HG03175 (cell line): ENCODE measurements at regions not wholly inside any gene's neighbourhood (a gene's known extent, or its start where the extent isn't known, plus 50 kb on each side); places are given as distances from the start of the nearest gene placed in this dataset.

Source experiments
- ATAC-seq: cut with Tn5 transposase; IDR thresholded peaks from one replicate; pipeline ENCODE4 v1.9.1; 2021; ENCODE audit warnings: mild to moderate bottlenecking, moderate library complexity; ENCODE audit not compliant: unreplicated experiment

- no peak for ATAC-seq
Measured at GRCh38 chr6:87815449-87815848, 113.4 kb upstream of the AKIRIN2 start.

DNA sequence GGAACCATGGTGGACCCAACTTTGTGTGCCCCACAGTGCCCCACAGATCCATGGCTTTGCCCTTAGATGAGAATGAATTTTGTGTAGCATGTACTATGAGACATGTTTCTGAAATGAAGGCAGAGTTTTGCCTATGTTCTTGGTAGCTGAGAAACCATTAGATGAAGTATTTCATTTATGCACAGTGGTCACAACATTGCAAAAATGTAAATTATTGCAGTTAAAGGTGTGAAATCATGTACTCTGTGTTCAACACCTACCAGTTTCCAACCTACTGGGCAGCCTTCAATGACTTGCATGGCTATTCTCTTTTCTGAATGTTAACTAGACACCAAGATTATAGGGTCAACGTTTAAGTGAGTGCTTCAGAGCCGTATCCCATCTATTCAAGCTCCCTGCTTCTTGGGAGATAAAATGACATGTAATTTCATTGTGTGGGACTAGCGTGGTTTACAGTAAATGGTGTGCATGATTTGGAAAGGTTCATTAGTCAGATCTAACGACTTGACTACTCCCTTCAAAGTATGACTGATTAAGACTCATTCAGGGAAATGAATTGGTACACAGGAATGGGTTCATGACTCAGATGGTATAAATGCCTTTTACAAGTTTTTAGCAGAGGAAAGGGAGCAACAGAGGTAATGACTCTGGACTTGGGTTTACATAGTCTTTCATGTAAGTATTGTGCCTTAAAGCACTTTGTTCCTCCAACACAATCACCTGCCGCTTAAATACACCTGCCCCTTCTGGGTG lies 106.1 kb upstream of the AKIRIN2 start:
- ATAC-seq: no peak

DNA sequence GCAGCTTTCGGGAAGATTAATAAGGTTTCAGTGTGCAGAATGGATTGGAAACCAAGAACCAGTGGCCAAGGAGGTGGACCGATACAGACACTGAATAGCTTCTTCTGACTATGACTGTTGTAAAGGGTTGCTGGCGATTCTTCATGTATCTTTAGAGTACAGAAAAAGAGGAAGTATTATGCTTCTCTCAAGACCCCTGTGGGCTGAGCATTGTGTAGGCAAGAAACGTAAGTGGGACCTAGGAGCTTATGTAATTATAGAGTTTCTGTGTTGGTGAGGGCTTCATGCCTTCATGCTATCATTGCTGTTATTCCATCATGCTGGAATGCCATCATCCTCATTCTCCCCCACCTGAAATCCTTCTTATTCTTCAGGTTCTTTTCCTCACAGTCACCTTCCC lies 105.4 kb upstream of the AKIRIN2 start:
- ATAC-seq: peak; percentile 86

- no peak for ATAC-seq
Measured at GRCh38 chr6:87806635-87807034, 104.6 kb upstream of the AKIRIN2 start.

GRCh38 chr6:87806099-87806498 lies 104.1 kb upstream of the AKIRIN2 start:
- ATAC-seq: no peak

DNA sequence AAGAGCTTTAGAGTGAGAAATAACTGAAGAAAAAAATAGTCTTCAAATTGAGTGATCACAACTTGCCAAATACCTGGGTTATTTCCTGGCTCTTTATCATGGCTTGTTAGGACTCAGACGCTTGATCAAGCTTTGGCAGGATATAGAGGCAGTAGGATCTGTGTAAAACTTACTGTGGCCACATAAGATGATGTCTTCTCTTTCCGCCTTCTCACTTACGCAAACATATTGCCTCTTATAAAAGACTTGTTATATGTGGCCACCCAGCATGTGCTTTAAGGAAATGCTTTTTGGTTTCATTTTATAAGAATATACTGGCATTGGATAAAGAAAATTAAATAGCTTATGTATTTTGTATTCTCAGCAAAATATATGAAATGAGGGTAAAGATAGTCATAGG lies 101.8 kb upstream of the AKIRIN2 start:
- ATAC-seq: no peak

DNA sequence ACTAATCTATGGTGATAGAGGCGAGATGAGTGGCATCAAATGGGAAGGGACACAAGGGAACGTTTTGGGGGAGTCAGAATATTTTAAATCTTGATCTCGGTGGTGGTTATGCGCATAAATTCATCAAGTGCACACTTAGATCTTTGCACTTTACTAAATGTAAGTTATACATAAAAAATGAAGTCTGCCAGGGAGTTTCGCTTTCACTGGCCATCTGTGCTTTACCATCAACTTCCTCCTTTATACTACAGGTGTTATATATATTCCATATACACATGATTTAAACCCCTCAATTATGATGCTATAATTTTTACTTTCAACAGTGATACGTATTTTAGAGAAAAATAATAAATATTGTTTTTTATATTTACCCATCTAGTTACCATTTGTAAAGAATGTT lies 97.6 kb upstream of the AKIRIN2 start:
- ATAC-seq: peak; percentile 49

DNA sequence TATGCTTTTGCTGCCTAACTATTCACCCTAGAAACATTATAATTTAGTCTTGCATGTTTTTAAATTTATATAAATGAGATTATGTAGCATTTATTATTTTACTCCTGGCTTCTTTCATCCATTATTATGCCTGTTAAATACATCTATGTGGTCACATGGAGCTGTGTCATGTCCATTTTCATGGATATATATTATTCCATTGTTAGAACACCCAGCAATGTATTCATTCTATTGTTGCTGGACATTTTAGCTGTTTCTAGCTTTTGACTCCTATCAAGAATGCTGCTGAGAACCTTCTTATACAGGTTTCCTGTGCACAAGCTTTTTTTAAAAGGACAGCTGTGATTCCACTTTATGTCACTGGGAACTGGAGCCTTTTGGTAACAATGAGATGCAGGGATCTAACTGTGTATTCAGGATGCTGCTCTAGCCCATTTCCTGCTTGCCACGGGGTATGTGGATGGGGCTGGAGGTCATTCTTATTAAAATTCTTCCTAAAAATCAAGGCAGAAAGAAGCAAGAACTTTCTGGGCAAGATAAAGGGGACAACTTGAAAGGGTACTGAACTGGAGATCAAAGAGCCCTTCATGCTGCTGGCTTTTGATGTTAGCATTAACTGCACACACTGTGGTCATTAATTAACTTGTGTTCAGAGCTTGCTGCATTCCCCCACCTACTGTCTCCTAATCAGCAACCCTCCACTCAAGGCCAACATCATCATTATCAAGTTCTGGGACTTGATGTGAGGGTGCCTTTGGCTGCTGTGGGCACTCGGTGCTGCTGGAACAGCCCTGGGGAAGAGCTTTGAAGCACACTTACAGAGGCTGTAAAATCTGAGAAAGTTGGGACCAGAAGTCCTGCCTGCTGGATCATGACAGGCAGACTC lies 96.6 kb upstream of the AKIRIN2 start:
- no peak for ATAC-seq

- ATAC-seq: no peak
Measured at GRCh38 chr6:87794922-87795885, 93.2 kb upstream of the AKIRIN2 start.

DNA sequence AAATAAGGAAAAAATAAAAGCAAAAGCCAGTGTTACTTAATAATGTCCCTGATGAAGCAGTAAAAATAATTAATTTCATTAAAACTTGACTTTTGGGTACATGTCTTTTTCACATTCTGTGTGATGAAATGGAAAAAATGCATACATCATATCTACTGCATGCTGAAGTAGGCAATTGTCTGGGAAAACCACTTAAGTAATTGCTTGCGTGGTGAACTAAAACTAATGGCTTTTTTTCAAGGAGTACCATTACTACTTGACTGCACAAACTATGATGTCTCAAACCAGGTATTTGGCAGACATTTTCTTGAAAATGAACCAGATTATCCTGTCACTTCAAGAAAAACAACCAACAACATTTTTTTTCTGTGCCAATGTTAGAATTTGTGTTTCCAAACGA lies 91.3 kb upstream of the AKIRIN2 start:
- no peak for ATAC-seq

DNA sequence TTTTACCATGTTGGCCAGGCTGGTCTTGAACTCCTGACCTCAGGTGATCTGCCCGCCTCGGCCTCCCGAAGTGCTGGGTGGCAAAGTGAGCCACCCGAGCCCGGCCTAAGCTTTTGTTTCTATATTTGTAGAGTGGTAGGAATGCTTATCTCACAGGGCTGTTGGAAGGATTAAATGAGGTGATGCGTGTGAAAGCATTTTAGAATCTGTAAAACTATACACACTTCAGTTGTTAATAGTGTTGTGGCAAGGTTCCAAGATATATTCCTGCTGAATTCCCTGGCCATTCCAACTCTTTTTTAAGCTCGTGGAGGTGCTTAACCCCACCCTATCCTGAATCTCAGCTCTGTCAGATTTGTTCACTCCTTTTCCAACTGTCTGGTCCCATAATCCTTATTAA lies 89.9 kb upstream of the AKIRIN2 start:
- ATAC-seq: no peak

DNA sequence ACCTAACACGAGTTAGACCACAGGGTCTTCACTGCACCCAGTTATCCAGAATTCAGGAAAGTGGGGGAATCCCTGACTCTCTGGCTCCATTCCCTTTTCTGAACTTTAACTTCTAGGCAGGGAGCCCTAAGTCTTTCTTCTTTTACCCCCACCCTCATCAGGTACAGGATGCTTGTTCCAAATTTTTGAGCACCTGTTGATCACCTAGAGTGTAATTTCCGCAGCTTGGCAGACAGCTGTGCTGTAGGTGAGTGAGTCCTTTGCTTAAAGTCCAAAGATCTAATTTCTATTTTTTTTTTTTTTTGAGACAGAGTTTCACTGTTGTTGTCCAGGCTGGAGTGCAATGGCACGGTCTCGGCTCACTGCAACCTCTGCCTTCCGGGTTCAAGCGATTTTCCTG lies 89.5 kb upstream of the AKIRIN2 start:
- ATAC-seq: no peak

- no peak for ATAC-seq
Measured at GRCh38 chr6:87791029-87791428, 89.0 kb upstream of the AKIRIN2 start.

DNA sequence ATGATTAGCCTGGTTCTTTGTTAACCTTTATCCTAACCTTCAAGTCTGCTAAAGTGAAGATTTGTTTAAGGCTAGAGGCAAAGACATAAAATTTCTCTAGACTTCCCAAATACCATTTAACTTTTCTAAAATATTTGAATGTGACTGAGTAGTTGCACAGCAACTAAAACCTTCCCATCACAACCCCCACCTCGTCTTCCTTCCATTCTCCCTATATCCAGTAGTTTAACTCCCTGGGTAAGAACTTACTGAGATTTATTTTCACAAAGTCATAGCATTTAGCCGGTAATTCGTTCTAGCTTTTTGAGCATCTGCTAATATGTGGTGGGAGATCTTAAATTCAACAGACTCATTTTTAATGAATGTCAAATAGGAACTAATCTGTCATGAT lies 87.9 kb upstream of the AKIRIN2 start:
- no peak for ATAC-seq

- ATAC-seq: no peak
Measured at GRCh38 chr6:87789198-87789899, 87.3 kb upstream of the AKIRIN2 start.

GRCh38 chr6:87788141-87788540 lies 86.1 kb upstream of the AKIRIN2 start:
- ATAC-seq: no peak

- no peak for ATAC-seq
Measured at GRCh38 chr6:87785229-87785862, 83.3 kb upstream of the AKIRIN2 start.

DNA sequence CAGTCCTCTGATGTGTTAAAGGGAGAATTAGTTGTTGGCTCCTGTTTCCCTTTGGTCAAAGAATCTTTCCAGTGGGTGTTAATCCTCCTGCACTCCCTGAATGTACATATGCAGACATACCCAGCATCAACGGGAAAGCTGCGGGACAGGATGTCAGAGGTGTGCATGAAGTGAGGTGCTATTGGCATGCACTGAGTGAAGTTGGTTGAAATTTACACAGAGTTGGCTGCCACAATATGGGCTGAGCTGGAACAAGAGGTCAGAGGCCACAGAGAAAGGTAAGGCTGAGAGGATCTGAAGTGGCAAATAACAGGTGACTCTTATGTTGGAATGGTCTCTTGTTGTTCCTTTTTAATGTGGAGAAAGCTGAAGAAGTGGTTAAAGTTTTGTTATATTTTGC lies 82.7 kb upstream of the AKIRIN2 start:
- no peak for ATAC-seq

- ATAC-seq: no peak
Measured at GRCh38 chr6:87784051-87784450, 82.0 kb upstream of the AKIRIN2 start.

DNA sequence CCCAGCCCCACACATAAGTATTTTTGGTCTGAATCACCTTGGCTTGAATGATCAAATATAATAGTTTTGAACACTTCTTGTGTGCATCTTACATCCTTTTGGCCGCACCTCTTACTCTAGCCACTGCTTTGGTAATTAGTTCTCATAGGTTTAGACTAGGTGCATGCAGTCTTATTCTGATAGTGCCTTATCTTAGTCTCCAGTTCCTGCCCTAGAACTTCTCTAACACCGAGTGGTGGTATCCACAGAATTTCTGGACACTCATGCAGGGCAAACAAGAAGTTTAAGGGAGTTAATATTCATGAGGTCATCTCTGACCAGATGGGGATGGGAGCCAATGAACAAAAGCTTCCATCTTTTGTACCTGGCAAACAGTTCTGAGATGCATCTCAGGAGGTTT lies 77.5 kb upstream of the AKIRIN2 start:
- no peak for ATAC-seq
